ENCODE measurements at regions not wholly inside any gene's neighbourhood (a gene's known extent, or its start where the extent isn't known, plus 50 kb on each side); places are given as distances from the start of the nearest gene placed in this dataset.
"Not testable (repeated sequence)": the region's sequence is repeated elsewhere in the genome, so short reads cannot be mapped to it uniquely, and the experiment has no call there.

DNA sequence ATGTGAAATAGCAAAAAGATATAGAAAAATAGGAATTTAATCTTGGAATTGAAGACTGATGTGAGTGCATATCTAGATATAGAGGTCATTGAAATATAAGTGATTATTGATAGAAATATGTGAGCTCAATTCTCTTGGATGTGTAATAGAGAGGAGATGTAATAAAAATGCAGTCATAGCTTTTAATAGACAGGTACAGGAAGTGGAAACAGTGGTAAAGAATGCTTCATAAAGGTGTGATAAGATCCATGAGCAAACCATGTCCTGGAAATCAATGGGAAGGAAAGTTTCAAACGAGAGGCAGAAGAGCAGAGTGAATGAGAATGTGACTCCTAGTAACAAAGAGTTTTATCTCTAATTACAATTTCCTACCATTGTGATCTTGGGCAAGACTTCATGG is 634.7 kb upstream of the ZNF804A start:
- H3K9me3 Mint-ChIP-seq, result no peaks in the 10 kb centered on the region
- TF ChIP-seq, protein P1, sequence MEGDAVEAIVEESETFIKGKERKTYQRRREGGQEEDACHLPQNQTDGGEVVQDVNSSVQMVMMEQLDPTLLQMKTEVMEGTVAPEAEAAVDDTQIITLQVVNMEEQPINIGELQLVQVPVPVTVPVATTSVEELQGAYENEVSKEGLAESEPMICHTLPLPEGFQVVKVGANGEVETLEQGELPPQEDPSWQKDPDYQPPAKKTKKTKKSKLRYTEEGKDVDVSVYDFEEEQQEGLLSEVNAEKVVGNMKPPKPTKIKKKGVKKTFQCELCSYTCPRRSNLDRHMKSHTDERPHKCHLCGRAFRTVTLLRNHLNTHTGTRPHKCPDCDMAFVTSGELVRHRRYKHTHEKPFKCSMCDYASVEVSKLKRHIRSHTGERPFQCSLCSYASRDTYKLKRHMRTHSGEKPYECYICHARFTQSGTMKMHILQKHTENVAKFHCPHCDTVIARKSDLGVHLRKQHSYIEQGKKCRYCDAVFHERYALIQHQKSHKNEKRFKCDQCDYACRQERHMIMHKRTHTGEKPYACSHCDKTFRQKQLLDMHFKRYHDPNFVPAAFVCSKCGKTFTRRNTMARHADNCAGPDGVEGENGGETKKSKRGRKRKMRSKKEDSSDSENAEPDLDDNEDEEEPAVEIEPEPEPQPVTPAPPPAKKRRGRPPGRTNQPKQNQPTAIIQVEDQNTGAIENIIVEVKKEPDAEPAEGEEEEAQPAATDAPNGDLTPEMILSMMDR (IDR thresholded peaks at IDR 0.05; ENCODE audit: unreplicated experiment in 3 of 3), result no peak
- no peaks in the 10 kb centered on the region for H3K4me1 Mint-ChIP-seq
- no peak overlapping the region for H3K4me3 Mint-ChIP-seq
- H3K36me3 Mint-ChIP-seq (ENCODE audit: low read depth), result no peaks in the 10 kb centered on the region
- H3K27ac Mint-ChIP-seq, result no peak overlapping the region
- H3K27me3 Mint-ChIP-seq (ENCODE audit: low read depth), result no peaks in the 10 kb centered on the region

- Mint-ChIP-seq H3K27ac (no peak overlapping the region), H3K36me3 (ENCODE audit: low read depth) (no peaks in the 10 kb centered on the region), H3K9me3 (no peaks in the 10 kb centered on the region), H3K27me3 (ENCODE audit: low read depth) (no peaks in the 10 kb centered on the region), H3K4me1 (no peaks in the 10 kb centered on the region), H3K4me3 (no peak overlapping the region)
- TF ChIP-seq, protein P1 (IDR thresholded peaks at IDR 0.05; ENCODE audit: unreplicated experiment in 3 of 3), result no peak
These were observed 633.8 kb upstream of the ZNF804A start for GRCh38 chr2:183964565-183964964.

DNA sequence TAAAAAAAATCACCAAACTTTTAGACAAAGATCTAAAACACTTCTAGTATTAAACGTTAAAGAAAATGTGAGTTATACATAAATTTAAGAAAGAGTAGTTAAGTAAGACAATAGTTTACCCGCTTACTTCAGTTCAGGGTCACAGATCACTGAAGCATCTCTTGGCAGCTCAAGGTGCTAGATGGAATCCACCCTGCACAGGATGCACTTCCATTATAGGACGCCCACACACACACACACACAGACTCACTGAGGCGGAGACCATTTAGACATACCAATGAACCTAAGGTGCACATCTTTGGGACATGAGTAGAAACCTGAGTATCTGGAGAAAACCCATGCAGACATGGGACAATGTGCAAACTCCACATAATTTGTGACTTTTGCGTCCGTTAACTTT is 630.6 kb upstream of the ZNF804A start:
- no peaks in the 10 kb centered on the region for H3K9me3 Mint-ChIP-seq
- no peaks in the 10 kb centered on the region for H3K36me3 Mint-ChIP-seq (ENCODE audit: low read depth)
- no peaks in the 10 kb centered on the region for H3K27me3 Mint-ChIP-seq (ENCODE audit: low read depth)
- TF ChIP-seq, protein P1 (IDR thresholded peaks at IDR 0.05; ENCODE audit: unreplicated experiment in 3 of 3), result no peak
- no peak overlapping the region for H3K4me3 Mint-ChIP-seq
- no peak overlapping the region for H3K27ac Mint-ChIP-seq
- H3K4me1 Mint-ChIP-seq, result no peaks in the 10 kb centered on the region

GRCh38 chr2:183975676-183976075 is 622.7 kb upstream of the ZNF804A start:
- not testable (repeated sequence) for H3K4me3 Mint-ChIP-seq; H3K27me3 Mint-ChIP-seq (ENCODE audit: low read depth); H3K4me1 Mint-ChIP-seq; H3K27ac Mint-ChIP-seq; H3K36me3 Mint-ChIP-seq (ENCODE audit: low read depth)
- H3K9me3 Mint-ChIP-seq, result peaks cover 14% of the 10 kb centered on the region

DNA sequence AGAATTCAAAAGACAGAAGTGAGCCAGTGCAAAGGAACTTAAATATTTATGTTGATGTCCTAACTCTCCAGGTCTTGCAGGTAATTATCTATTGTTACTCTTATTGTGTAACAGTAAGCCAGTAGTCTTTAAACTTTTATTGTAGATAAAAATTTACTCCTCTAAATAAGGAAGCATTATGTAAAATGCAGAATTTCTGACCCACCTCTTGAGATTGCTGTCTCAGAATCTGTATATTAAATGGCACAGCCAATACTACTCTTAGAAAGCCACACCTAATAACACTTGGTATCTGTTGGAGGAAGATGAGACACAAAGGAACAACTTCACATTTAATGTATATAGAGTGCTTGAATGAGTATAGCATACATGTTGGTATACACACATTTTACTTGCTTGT is 613.5 kb upstream of the ZNF804A start:
- H3K36me3 Mint-ChIP-seq (ENCODE audit: low read depth), result no peaks in the 10 kb centered on the region
- H3K4me1 Mint-ChIP-seq, result no peaks in the 10 kb centered on the region
- no peak overlapping the region for H3K27ac Mint-ChIP-seq
- peaks cover 5% of the 10 kb centered on the region for H3K9me3 Mint-ChIP-seq
- no peak overlapping the region for H3K4me3 Mint-ChIP-seq
- no peaks in the 10 kb centered on the region for H3K27me3 Mint-ChIP-seq (ENCODE audit: low read depth)
- TF ChIP-seq, protein P1 (IDR thresholded peaks at IDR 0.05; ENCODE audit: unreplicated experiment in 3 of 3), result no peak

DNA sequence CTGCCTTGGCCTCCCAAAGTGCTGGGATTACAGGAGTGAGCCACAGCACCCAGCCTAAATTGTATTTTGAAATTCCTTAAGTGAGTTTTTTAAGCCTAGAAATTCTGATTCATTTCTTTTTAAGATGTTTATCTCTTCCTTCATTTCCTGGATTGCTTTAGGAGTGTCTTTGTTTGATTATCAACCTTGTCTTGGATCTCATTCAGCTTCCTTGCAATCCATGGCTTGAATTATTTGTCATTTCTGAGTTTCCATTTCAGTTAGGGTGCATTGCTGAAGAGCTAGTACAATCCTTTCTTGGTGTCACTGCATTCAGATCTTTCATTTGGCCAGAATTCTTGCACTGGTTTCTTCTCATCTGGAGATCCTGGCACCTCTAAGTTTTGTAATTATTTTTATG is 606.4 kb upstream of the ZNF804A start:
- H3K27ac Mint-ChIP-seq, result no peak overlapping the region
- peaks cover 11% of the 10 kb centered on the region for H3K4me1 Mint-ChIP-seq
- no peaks in the 10 kb centered on the region for H3K27me3 Mint-ChIP-seq (ENCODE audit: low read depth)
- no peak overlapping the region for H3K4me3 Mint-ChIP-seq
- TF ChIP-seq, protein P1 (IDR thresholded peaks at IDR 0.05; ENCODE audit: unreplicated experiment in 3 of 3), result no peak
- no peaks in the 10 kb centered on the region for H3K36me3 Mint-ChIP-seq (ENCODE audit: low read depth)
- H3K9me3 Mint-ChIP-seq, result peaks cover 3% of the 10 kb centered on the region

Measured in nephron (organoid).